ENCODE measurements at regions not wholly inside any gene's neighbourhood (a gene's known extent, or its start where the extent isn't known, plus 50 kb on each side); places are given as distances from the start of the nearest gene placed in this dataset.

GRCh38 chr16:59319871-59320270 lies 585.8 kb upstream of the GOT2 start (continued):
- TF ChIP-seq ZBTB33 (IDR thresholded peaks at IDR 0.05), result no peak
- no peak for TF ChIP-seq FOXA2 (IDR thresholded peaks at IDR 0.05)
- no peak for TF ChIP-seq HNF4A (conservative IDR thresholded peaks at IDR 0.05)
- no peak for TF ChIP-seq YY1 (IDR thresholded peaks at IDR 0.05)
- no peak for TF ChIP-seq MAX (IDR thresholded peaks at IDR 0.05)
- TF ChIP-seq RXRA (IDR thresholded peaks at IDR 0.05), result no peak

- Histone ChIP-seq H3K27me3 (ENCODE audit: control insufficient read depth in 4 of 4, insufficient read depth in 4 of 4, low read length in 3 of 4) (peaks cover 0 to 2% (median 0%) of the 10 kb centered on the region in 4 donors), H3K9me3 (ENCODE audit: control insufficient read depth in 4 of 4, low read length in 3 of 4) (no peaks in the 10 kb centered on the region), H3K27ac (ENCODE audit: low read depth in 1 of 2, low read length in 2 of 2) (no peak overlapping the region), H3K4me1 (ENCODE audit: control insufficient read depth in 4 of 4, insufficient read depth in 4 of 4, low read length in 3 of 4) (no peaks in the 10 kb centered on the region), H3K36me3 (ENCODE audit: control insufficient read depth in 4 of 4, insufficient read depth in 3 of 4, low read depth in 1 of 4, low read length in 3 of 4) (no peaks in the 10 kb centered on the region), H3K9ac (ENCODE audit: low read depth in 1 of 2, low read length in 2 of 2) (no peak overlapping the region), H3K4me3 (ENCODE audit: low read depth in 1 of 3, low read length in 3 of 3) (no peak overlapping the region)
- TF ChIP-seq ZBTB33 (IDR thresholded peaks at IDR 0.05), result no peak
- TF ChIP-seq RAD21 (IDR thresholded peaks at IDR 0.05), result no peak
- TF ChIP-seq RXRA (IDR thresholded peaks at IDR 0.05), result no peak
- no peak for TF ChIP-seq GABPA (IDR thresholded peaks at IDR 0.05 in 1 of 2, conservative IDR thresholded peaks at IDR 0.05 in 1 of 2)
- WGBS, result 79% methylated on average over 4 of the region's 4 CpGs
- no peak for DNase-seq (ENCODE audit: low spot score)
Observed at GRCh38 chr16:59305850-59306249, 571.7 kb upstream of the GOT2 start.

GRCh38 chr16:59296888-59297287 lies 562.8 kb upstream of the GOT2 start:
- no peaks in the 10 kb centered on the region for H3K9me3 ChIP-seq (ENCODE audit: control insufficient read depth in 4 of 4, low read length in 3 of 4)
- no peak overlapping the region for H3K9ac ChIP-seq (ENCODE audit: low read depth in 1 of 2, low read length in 2 of 2)
- no peak overlapping the region for H3K27ac ChIP-seq (ENCODE audit: low read depth in 1 of 2, low read length in 2 of 2)
- no peak overlapping the region for H3K4me3 ChIP-seq (ENCODE audit: low read depth in 1 of 3, low read length in 3 of 3)
- H3K4me1 ChIP-seq (ENCODE audit: control insufficient read depth in 4 of 4, insufficient read depth in 4 of 4, low read length in 3 of 4), result no peaks in the 10 kb centered on the region
- no peaks in the 10 kb centered on the region for H3K27me3 ChIP-seq (ENCODE audit: control insufficient read depth in 4 of 4, insufficient read depth in 4 of 4, low read length in 3 of 4)
- no peaks in the 10 kb centered on the region for H3K36me3 ChIP-seq (ENCODE audit: control insufficient read depth in 4 of 4, insufficient read depth in 3 of 4, low read depth in 1 of 4, low read length in 3 of 4)
- 36% methylated on average over 5 of the region's 5 CpGs for WGBS
- DNase-seq (ENCODE audit: low spot score), result no peak
- TF ChIP-seq CTCF (IDR thresholded peaks at IDR 0.05; ENCODE audit: low read depth, low read length, missing input control) (no peak), FOXA1 (IDR thresholded peaks at IDR 0.05) (no peak), HNF4G (IDR thresholded peaks at IDR 0.05) (no peak), NR2F2 (IDR thresholded peaks at IDR 0.05) (no peak), EGR1 (IDR thresholded peaks at IDR 0.05; ENCODE audit: low read depth in 2 of 2) (no peak), MAX (IDR thresholded peaks at IDR 0.05) (no peak), JUND (IDR thresholded peaks at IDR 0.05) (no peak), TAF1 (conservative IDR thresholded peaks at IDR 0.05) (no peak), ZBTB33 (IDR thresholded peaks at IDR 0.05) (no peak), REST (IDR thresholded peaks at IDR 0.05) (no peak), SP1 (IDR thresholded peaks at IDR 0.05) (no peak), ATF3 (IDR thresholded peaks at IDR 0.05) (no peak), RAD21 (IDR thresholded peaks at IDR 0.05) (no peak), YY1 (IDR thresholded peaks at IDR 0.05) (no peak), RXRA (IDR thresholded peaks at IDR 0.05) (no peak)

Measured in liver (tissue), 8 donors.